ENCODE measurements at regions not wholly inside any gene's neighbourhood (a gene's known extent, or its start where the extent isn't known, plus 50 kb on each side); places are given as distances from the start of the nearest gene placed in this dataset.

DNA sequence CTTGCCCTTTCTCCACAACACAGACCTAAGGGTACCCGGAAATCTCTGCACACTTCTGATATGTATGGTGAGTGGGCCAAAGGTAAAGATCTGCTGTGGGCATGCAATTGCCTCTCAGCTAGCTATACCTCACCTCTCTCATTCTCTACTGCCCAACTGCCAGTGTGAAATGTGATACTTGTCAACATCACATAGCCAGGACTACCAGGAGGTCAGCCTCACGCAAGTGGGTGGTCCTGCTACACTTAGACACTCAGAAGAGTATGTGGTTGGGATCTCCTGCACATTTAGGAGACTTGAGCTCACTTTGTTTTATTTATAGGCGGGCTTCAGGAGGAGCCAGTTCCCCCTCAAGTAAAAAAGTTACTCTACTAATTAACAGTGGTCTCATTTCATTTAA lies 88.0 kb upstream of the MAN2A1 start:
- TF ChIP-seq, protein P1, sequence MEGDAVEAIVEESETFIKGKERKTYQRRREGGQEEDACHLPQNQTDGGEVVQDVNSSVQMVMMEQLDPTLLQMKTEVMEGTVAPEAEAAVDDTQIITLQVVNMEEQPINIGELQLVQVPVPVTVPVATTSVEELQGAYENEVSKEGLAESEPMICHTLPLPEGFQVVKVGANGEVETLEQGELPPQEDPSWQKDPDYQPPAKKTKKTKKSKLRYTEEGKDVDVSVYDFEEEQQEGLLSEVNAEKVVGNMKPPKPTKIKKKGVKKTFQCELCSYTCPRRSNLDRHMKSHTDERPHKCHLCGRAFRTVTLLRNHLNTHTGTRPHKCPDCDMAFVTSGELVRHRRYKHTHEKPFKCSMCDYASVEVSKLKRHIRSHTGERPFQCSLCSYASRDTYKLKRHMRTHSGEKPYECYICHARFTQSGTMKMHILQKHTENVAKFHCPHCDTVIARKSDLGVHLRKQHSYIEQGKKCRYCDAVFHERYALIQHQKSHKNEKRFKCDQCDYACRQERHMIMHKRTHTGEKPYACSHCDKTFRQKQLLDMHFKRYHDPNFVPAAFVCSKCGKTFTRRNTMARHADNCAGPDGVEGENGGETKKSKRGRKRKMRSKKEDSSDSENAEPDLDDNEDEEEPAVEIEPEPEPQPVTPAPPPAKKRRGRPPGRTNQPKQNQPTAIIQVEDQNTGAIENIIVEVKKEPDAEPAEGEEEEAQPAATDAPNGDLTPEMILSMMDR (IDR thresholded peaks at IDR 0.05; ENCODE audit: insufficient read depth, low read length), result no peak
- TF ChIP-seq SPI1 (IDR thresholded peaks at IDR 0.05; ENCODE audit: borderline replicate concordance, low read depth) (no peak), POLR2AphosphoS5 (IDR thresholded peaks at IDR 0.05; ENCODE audit: low read depth) (no peak), GABPA (IDR thresholded peaks at IDR 0.05; ENCODE audit: low read depth) (no peak)
- TF ChIP-seq, protein P2, sequence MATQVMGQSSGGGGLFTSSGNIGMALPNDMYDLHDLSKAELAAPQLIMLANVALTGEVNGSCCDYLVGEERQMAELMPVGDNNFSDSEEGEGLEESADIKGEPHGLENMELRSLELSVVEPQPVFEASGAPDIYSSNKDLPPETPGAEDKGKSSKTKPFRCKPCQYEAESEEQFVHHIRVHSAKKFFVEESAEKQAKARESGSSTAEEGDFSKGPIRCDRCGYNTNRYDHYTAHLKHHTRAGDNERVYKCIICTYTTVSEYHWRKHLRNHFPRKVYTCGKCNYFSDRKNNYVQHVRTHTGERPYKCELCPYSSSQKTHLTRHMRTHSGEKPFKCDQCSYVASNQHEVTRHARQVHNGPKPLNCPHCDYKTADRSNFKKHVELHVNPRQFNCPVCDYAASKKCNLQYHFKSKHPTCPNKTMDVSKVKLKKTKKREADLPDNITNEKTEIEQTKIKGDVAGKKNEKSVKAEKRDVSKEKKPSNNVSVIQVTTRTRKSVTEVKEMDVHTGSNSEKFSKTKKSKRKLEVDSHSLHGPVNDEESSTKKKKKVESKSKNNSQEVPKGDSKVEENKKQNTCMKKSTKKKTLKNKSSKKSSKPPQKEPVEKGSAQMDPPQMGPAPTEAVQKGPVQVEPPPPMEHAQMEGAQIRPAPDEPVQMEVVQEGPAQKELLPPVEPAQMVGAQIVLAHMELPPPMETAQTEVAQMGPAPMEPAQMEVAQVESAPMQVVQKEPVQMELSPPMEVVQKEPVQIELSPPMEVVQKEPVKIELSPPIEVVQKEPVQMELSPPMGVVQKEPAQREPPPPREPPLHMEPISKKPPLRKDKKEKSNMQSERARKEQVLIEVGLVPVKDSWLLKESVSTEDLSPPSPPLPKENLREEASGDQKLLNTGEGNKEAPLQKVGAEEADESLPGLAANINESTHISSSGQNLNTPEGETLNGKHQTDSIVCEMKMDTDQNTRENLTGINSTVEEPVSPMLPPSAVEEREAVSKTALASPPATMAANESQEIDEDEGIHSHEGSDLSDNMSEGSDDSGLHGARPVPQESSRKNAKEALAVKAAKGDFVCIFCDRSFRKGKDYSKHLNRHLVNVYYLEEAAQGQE (IDR thresholded peaks at IDR 0.05; ENCODE audit: insufficient replicate concordance, low read depth), result no peak
- no peak overlapping the region for H3K4me3 ChIP-seq (replicated peaks; ENCODE audit: insufficient read depth, low read length)

DNA sequence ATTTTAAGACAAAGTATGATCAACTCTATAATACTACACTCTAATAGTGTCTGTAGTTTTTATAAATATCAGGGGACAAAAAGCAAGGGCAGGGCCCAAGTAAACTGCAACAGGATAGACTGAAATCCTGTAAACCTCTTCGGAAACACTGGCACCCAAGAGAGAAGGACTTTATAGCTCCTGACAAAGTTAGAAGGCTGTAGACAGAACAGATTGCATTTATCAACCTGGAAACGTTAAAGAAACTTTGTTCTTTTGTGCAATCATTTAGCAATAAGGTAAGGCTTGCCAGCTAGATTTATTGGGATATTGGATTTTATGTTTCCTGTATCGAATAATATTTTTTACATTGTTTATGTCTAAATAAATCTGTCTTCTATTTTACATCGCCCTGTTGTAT lies 91.8 kb upstream of the MAN2A1 start:
- no peaks in the 10 kb centered on the region for H3K27me3 ChIP-seq (ENCODE audit: insufficient read depth, poor library complexity, severe bottlenecking)
- H3K27ac ChIP-seq (replicated peaks), result no peak overlapping the region
- no peak overlapping the region for H3K4me3 ChIP-seq (replicated peaks; ENCODE audit: insufficient read depth, low read length)
- DNase-seq (ENCODE audit: low read depth in 1 of 2, low spot score in 1 of 2), result no peak
- TF ChIP-seq, protein P2 (IDR thresholded peaks at IDR 0.05; ENCODE audit: insufficient replicate concordance, low read depth), result no peak
- no peak for TF ChIP-seq POLR2AphosphoS5 (IDR thresholded peaks at IDR 0.05; ENCODE audit: low read depth)
- TF ChIP-seq GABPA (IDR thresholded peaks at IDR 0.05; ENCODE audit: low read depth), result no peak
- TF ChIP-seq, protein P1 (IDR thresholded peaks at IDR 0.05; ENCODE audit: insufficient read depth, low read length), result no peak
- no peak for TF ChIP-seq SPI1 (IDR thresholded peaks at IDR 0.05; ENCODE audit: borderline replicate concordance, low read depth)

More for the DNA sequence above, 88.0 kb upstream of the MAN2A1 start:
- Histone ChIP-seq H3K27me3 (ENCODE audit: insufficient read depth, poor library complexity, severe bottlenecking) (no peaks in the 10 kb centered on the region), H3K27ac (replicated peaks) (no peak overlapping the region)
- no peak for DNase-seq (ENCODE audit: low read depth in 1 of 2, low spot score in 1 of 2)

DNA sequence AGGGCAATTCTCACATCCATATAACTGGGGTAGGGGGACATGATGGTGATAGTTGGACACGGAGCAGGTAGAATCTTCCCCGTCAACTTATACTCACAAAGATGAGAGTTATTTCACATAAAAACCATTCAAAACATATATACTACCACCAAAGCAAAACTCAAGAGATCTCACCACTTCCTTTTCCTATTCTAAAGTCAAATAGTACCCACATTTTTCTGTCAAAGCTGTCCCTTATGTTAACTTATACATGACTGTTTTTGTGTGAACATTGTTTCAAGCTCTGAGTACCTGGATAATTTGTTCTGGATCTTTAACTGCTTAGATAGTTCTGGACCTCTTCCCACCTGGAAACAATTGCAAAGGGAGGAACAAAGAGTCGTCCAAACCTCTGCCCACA lies 95.5 kb upstream of the MAN2A1 start:
- H3K4me3 ChIP-seq (replicated peaks; ENCODE audit: insufficient read depth, low read length), result no peak overlapping the region

More for the DNA sequence above, 95.5 kb upstream of the MAN2A1 start:
- Histone ChIP-seq H3K27ac (replicated peaks) (no peak overlapping the region), H3K27me3 (ENCODE audit: insufficient read depth, poor library complexity, severe bottlenecking) (no peaks in the 10 kb centered on the region)
- TF ChIP-seq POLR2AphosphoS5 (IDR thresholded peaks at IDR 0.05; ENCODE audit: low read depth), result no peak
- TF ChIP-seq, protein P1 (IDR thresholded peaks at IDR 0.05; ENCODE audit: insufficient read depth, low read length), result no peak
- no peak for TF ChIP-seq SPI1 (IDR thresholded peaks at IDR 0.05; ENCODE audit: borderline replicate concordance, low read depth)
- TF ChIP-seq, protein P2 (IDR thresholded peaks at IDR 0.05; ENCODE audit: insufficient replicate concordance, low read depth), result no peak
- TF ChIP-seq GABPA (IDR thresholded peaks at IDR 0.05; ENCODE audit: low read depth), result no peak
- no peak for DNase-seq (ENCODE audit: low read depth in 1 of 2, low spot score in 1 of 2)

Measured in HL-60 (cell line).